Liver (tissue), 8 donors: ENCODE measurements at regions not wholly inside any gene's neighbourhood (a gene's known extent, or its start where the extent isn't known, plus 50 kb on each side); places are given as distances from the start of the nearest gene placed in this dataset.

ENCODE experiments used
- DNase-seq: peaks from one replicate; pipeline ENCODE4 v3.0.0-alpha.2; 2017; ENCODE audit warnings: low spot score
- H3K27ac ChIP-seq, 2 donors: one replicate each; pipeline ENCODE4 v1.7.0; 2013; ENCODE audit warnings: inconsistent platforms in 2 of 2, low read length in 2 of 2, control low read depth in 1 of 2, low read depth in 1 of 2, mild to moderate bottlenecking in 1 of 2
- H3K27me3 ChIP-seq, 4 donors: one replicate each; pipeline versions ENCODE4 v1.6.1 to v1.7.0; 2013; ENCODE audit warnings: low read length in 3 of 4, inconsistent platforms in 1 of 4, mild to moderate bottlenecking in 1 of 4, moderate library complexity in 1 of 4; ENCODE audit not compliant: control insufficient read depth in 4 of 4, insufficient read depth in 4 of 4
- H3K36me3 ChIP-seq, 4 donors: one replicate each; pipeline versions ENCODE4 v1.6.1 to v1.7.0; 2013; ENCODE audit warnings: low read length in 3 of 4, mild to moderate bottlenecking in 3 of 4, low read depth in 1 of 4, moderate library complexity in 1 of 4; ENCODE audit not compliant: control insufficient read depth in 4 of 4, insufficient read depth in 3 of 4
- H3K4me1 ChIP-seq, 4 donors: one replicate each; pipeline versions ENCODE4 v1.6.1 to v1.7.0; 2013; ENCODE audit warnings: low read length in 3 of 4, mild to moderate bottlenecking in 3 of 4, moderate library complexity in 1 of 4; ENCODE audit not compliant: control insufficient read depth in 4 of 4, insufficient read depth in 4 of 4
- H3K4me3 ChIP-seq, 3 donors: one replicate each; pipeline versions ENCODE4 v1.6.1 to v1.7.0; 2013; ENCODE audit warnings: low read length in 3 of 3, control low read depth in 1 of 3, low read depth in 1 of 3, mild to moderate bottlenecking in 1 of 3
- H3K9ac ChIP-seq, 2 donors: one replicate each; pipeline ENCODE4 v1.7.0; 2013; ENCODE audit warnings: low read length in 2 of 2, mild to moderate bottlenecking in 2 of 2, moderate library complexity in 2 of 2, control low read depth in 1 of 2, low read depth in 1 of 2
- H3K9me3 ChIP-seq, 4 donors: one replicate each; pipeline versions ENCODE4 v1.6.1 to v1.7.0; 2013; ENCODE audit warnings: low read length in 3 of 4; ENCODE audit not compliant: control insufficient read depth in 4 of 4
- ATF3 ChIP-seq: IDR thresholded peaks from 2 replicates; pipeline ENCODE4 v1.6.1; 2016; ENCODE audit warnings: antibody characterized with exemption
- CTCF ChIP-seq: fragments of 150-350 bp; IDR thresholded peaks from 2 replicates; pipeline ENCODE4 v1.5.1; 2017; ENCODE audit warnings: improper control_type of control experiment, low read depth, low read length; ENCODE audit not compliant: missing input control
- EGR1 ChIP-seq, 2 donors: IDR thresholded peaks; 2 replicates each; pipeline ENCODE4 v1.6.1; 2016 to 2018; ENCODE audit warnings: antibody characterized with exemption in 2 of 2, low read depth in 2 of 2
- FOXA1 ChIP-seq: IDR thresholded peaks from 2 replicates; pipeline ENCODE4 v1.6.1; 2016; ENCODE audit warnings: antibody characterized with exemption
- FOXA2 ChIP-seq: IDR thresholded peaks from 2 replicates; pipeline ENCODE4 v1.6.1; 2016; ENCODE audit warnings: antibody characterized with exemption
- GABPA ChIP-seq, 2 donors: IDR thresholded peaks in 1 of 2; conservative IDR thresholded peaks in 1 of 2; 2 replicates each; pipeline ENCODE4 v1.6.1; 2016; ENCODE audit warnings: antibody characterized with exemption in 2 of 2, mild to moderate bottlenecking in 1 of 2, moderate library complexity in 1 of 2
- HNF4A ChIP-seq, 2 donors: conservative IDR thresholded peaks; 2 replicates each; pipeline ENCODE4 v1.6.1; 2016; ENCODE audit warnings: antibody characterized with exemption in 2 of 2, mild to moderate bottlenecking in 2 of 2
- HNF4G ChIP-seq: IDR thresholded peaks from 2 replicates; pipeline ENCODE4 v1.6.1; 2016; ENCODE audit warnings: antibody characterized with exemption
- JUND ChIP-seq, 2 donors: IDR thresholded peaks; 2 replicates each; pipeline ENCODE4 v1.6.1; 2016; ENCODE audit warnings: antibody characterized with exemption in 2 of 2
- MAX ChIP-seq: IDR thresholded peaks from 2 replicates; pipeline ENCODE4 v1.6.1; 2016; ENCODE audit warnings: antibody characterized with exemption
- NR2F2 ChIP-seq: IDR thresholded peaks from 2 replicates; pipeline ENCODE4 v1.6.1; 2016; ENCODE audit warnings: antibody characterized with exemption
- RAD21 ChIP-seq, 2 donors: IDR thresholded peaks; 2 replicates each; pipeline ENCODE4 v1.6.1; 2016; ENCODE audit warnings: antibody characterized with exemption in 2 of 2, mild to moderate bottlenecking in 2 of 2
- REST ChIP-seq: IDR thresholded peaks from 2 replicates; pipeline ENCODE4 v1.6.1; 2016; ENCODE audit warnings: antibody characterized with exemption, mild to moderate bottlenecking
- RXRA ChIP-seq, 2 donors: IDR thresholded peaks; 2 replicates each; pipeline ENCODE4 v1.6.1; 2017 to 2018; ENCODE audit warnings: antibody characterized with exemption in 2 of 2, mild to moderate bottlenecking in 1 of 2
- SP1 ChIP-seq: IDR thresholded peaks from 2 replicates; pipeline ENCODE4 v1.6.1; 2018; ENCODE audit warnings: antibody characterized with exemption, mild to moderate bottlenecking
- TAF1 ChIP-seq: conservative IDR thresholded peaks from 2 replicates; pipeline ENCODE4 v1.6.1; 2016; ENCODE audit warnings: antibody characterized with exemption, mild to moderate bottlenecking
- YY1 ChIP-seq: IDR thresholded peaks from 2 replicates; pipeline ENCODE4 v1.6.1; 2016; ENCODE audit warnings: antibody characterized with exemption, mild to moderate bottlenecking
- ZBTB33 ChIP-seq: IDR thresholded peaks from 2 replicates; pipeline ENCODE4 v1.6.1; 2016; ENCODE audit warnings: antibody characterized with exemption
- WGBS: extraction: QIAGEN DNeasy Blood & Tissue Kit; methylation state at CpG from one replicate; pipeline ENCODE4 v1.1.7; 2013; 5-methylcytosine and 5-hydroxymethylcytosine counted together
- donor health status: healthy.
- donor health status: healthy.
- donor health status: healthy.
- donor health status: healthy.
- donor health status: healthy.

GRCh38 chr1:213684454-213684853 lies 303.3 kb upstream of the PROX1 start:
- H3K9me3 ChIP-seq, result no peaks in the 10 kb centered on the region
- no peak overlapping the region for H3K27ac ChIP-seq
- TF ChIP-seq FOXA2, result no peak
- TF ChIP-seq ATF3, result no peak
- no peak for TF ChIP-seq YY1
- TF ChIP-seq FOXA1, result no peak
- TF ChIP-seq EGR1 (IDR thresholded peaks at IDR 0.05; ENCODE audit: low read depth in 2 of 2), result no peak
- no peak for TF ChIP-seq RXRA (IDR thresholded peaks at IDR 0.05)
- TF ChIP-seq RAD21 (IDR thresholded peaks at IDR 0.05), result no peak
- TF ChIP-seq CTCF, result no peak
- TF ChIP-seq GABPA (IDR thresholded peaks at IDR 0.05 in 1 of 2, conservative IDR thresholded peaks at IDR 0.05 in 1 of 2), result no peak
- no peak for TF ChIP-seq JUND (IDR thresholded peaks at IDR 0.05)
- TF ChIP-seq HNF4G, result no peak
- no peak for TF ChIP-seq MAX
- no peak for TF ChIP-seq ZBTB33
- TF ChIP-seq SP1, result no peak
- TF ChIP-seq TAF1, result no peak
- no peak for TF ChIP-seq NR2F2
- TF ChIP-seq HNF4A (conservative IDR thresholded peaks at IDR 0.05), result no peak
- WGBS, result 96% methylated on average over 3 of the region's 3 CpGs
- H3K36me3 ChIP-seq, result no peaks in the 10 kb centered on the region
- no peak for DNase-seq
- no peaks in the 10 kb centered on the region for H3K27me3 ChIP-seq
- no peak overlapping the region for H3K9ac ChIP-seq
- peaks cover 0 to 7% (median 5%) of the 10 kb centered on the region in 4 donors for H3K4me1 ChIP-seq
- H3K4me3 ChIP-seq, result no peak overlapping the region

GRCh38 chr1:213685992-213686582 lies 301.7 kb upstream of the PROX1 start:
- no peak for DNase-seq
- 44% methylated on average over 2 of the region's 2 CpGs for WGBS
- Histone ChIP-seq H3K27me3 (no peaks in the 10 kb centered on the region), H3K36me3 (no peaks in the 10 kb centered on the region), H3K9ac (no peak overlapping the region), H3K27ac (no peak overlapping the region), H3K4me3 (no peak overlapping the region), H3K4me1 (peaks cover 0 to 6% (median 3%) of the 10 kb centered on the region in 4 donors), H3K9me3 (no peaks in the 10 kb centered on the region)
- TF ChIP-seq HNF4A (conservative IDR thresholded peaks at IDR 0.05) (peak in 1 of 2 donors; percentile 13), FOXA2 (no peak), RXRA (IDR thresholded peaks at IDR 0.05) (peak; percentile 36 to 57), SP1 (no peak), YY1 (no peak), HNF4G (no peak), NR2F2 (no peak), MAX (no peak), GABPA (IDR thresholded peaks at IDR 0.05 in 1 of 2, conservative IDR thresholded peaks at IDR 0.05 in 1 of 2) (no peak), REST (no peak), ATF3 (no peak), TAF1 (no peak), RAD21 (IDR thresholded peaks at IDR 0.05) (peak in 1 of 2 donors; percentile 6), ZBTB33 (no peak)
